Lower leg skin (tissue), 4 donors: ENCODE measurements at regions not wholly inside any gene's neighbourhood (a gene's known extent, or its start where the extent isn't known, plus 50 kb on each side); places are given as distances from the start of the nearest gene placed in this dataset.

Experiments
- DNase-seq, 2 donors: peaks; one replicate each; pipeline ENCODE4 v3.0.0-alpha.2; 2019; ENCODE audit warnings: low spot score in 2 of 2
- H3K4me3 ChIP-seq: fragments of 200-600 bp; sonication (generic); 2 replicates; pipeline ENCODE4 v1.5.1; 2017; ENCODE audit warnings: mild to moderate bottlenecking, low read depth; ENCODE audit not compliant: poor library complexity, severe bottlenecking
- CTCF ChIP-seq, 3 donors: fragments of 450-650 bp; IDR thresholded peaks; one replicate each; pipeline ENCODE4 v1.5.1; 2016; ENCODE audit warnings: antibody characterized with exemption in 3 of 3, mild to moderate bottlenecking in 3 of 3, moderate library complexity in 2 of 3
- POLR2A ChIP-seq, 2 donors: fragments of 450-650 bp; IDR thresholded peaks; one replicate each; pipeline ENCODE4 v1.6.1; 2016 to 2017; ENCODE audit warnings: antibody characterized with exemption in 2 of 2, mild to moderate bottlenecking in 1 of 2, moderate library complexity in 1 of 2
- WGBS, 2 donors: methylation state at CpG; one replicate each; pipeline ENCODE4 v1.1.5; 2018; 5-methylcytosine and 5-hydroxymethylcytosine counted together
- intact Hi-C: fragments of 100-400 bp; cut with DNase I; formaldehyde crosslinking; loops from one replicate; pipeline ENCODE4 v1.15.0; 2023; ENCODE audit warnings: low total_unique reads

GRCh38 chr4:145287351-145287750 lies 107.0 kb upstream of the OTUD4 start:
- intact Hi-C loops = no loop called here
- WGBS, 2 donors = 94 to 96% methylated on average over 1 of the region's 1 CpG
- no peak overlapping the region for H3K4me3 ChIP-seq
- TF ChIP-seq POLR2A (IDR thresholded peaks at IDR 0.05) (no peak), CTCF (IDR thresholded peaks at IDR 0.05) (no peak)
- DNase-seq = no peak

- H3K4me3 ChIP-seq = no peak overlapping the region
- intact Hi-C loops = no loop called here
- TF ChIP-seq CTCF (IDR thresholded peaks at IDR 0.05) (no peak), POLR2A (IDR thresholded peaks at IDR 0.05) (no peak)
- DNase-seq = no peak
Measured at GRCh38 chr4:145285928-145286327, 105.5 kb upstream of the OTUD4 start.

DNA sequence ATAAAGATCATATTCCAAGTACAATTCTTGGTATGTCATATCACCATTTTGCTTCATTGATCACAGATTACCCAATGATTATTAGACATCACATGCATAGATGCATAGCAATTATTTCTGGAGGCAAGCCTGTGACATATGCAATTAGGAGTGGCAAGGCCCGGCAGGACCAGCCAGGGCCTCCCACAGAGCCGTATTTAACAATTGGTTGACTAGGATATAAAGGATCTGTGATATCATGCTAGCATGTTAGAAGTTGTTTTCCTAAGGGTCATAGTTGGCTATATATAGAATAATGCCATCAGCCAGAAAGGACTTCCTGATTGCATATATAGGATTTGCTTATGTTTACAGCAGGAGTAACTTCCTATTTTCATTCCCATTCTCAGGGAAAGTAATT lies 103.5 kb upstream of the OTUD4 start:
- intact Hi-C loops = no loop called here
- WGBS, 2 donors = 50 to 69% methylated on average over 2 of the region's 2 CpGs
- no peak overlapping the region for H3K4me3 ChIP-seq
- no peak for DNase-seq
- TF ChIP-seq POLR2A (IDR thresholded peaks at IDR 0.05) (no peak), CTCF (IDR thresholded peaks at IDR 0.05) (no peak)

- H3K4me3 ChIP-seq = no peak overlapping the region
- intact Hi-C loops = no loop called here
- DNase-seq = no peak
- TF ChIP-seq CTCF (IDR thresholded peaks at IDR 0.05) = no peak
- 72 to 84% methylated on average over 1 of the region's 1 CpG for WGBS, 2 donors
Measured at GRCh38 chr4:145281951-145282350, 101.6 kb upstream of the OTUD4 start.

- no peak for TF ChIP-seq CTCF (IDR thresholded peaks at IDR 0.05)
- TF ChIP-seq POLR2A (IDR thresholded peaks at IDR 0.05) = no peak
- H3K4me3 ChIP-seq = no peak overlapping the region
- DNase-seq = no peak
- 89 to 90% methylated on average over 9 of the region's 9 CpGs for WGBS, 2 donors
- intact Hi-C loops = no loop called here
Measured at GRCh38 chr4:145281224-145281623, 100.8 kb upstream of the OTUD4 start.

DNA sequence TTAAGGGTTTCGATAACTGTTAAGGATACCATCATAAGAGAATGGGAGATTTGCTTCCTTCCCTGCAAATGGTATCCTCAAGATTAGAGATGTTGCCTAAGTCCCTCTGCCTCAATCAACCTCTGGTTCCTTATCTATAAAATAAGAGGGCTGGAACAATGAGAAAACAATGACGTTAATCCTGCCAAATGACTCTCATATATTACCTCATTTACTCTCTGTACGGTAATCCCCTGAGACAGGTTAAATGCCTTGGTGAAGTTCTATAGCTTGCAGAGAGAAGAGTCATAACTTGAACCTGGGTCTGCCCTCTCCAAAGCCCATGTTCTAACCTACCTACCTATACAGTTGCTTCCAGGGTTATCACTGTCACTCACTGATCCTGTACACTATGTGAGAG lies 100.2 kb upstream of the OTUD4 start:
- 88 to 90% methylated on average over 3 of the region's 3 CpGs for WGBS, 2 donors

More for the DNA sequence above, 100.2 kb upstream of the OTUD4 start:
- H3K4me3 ChIP-seq = no peak overlapping the region
- no peak for TF ChIP-seq POLR2A (IDR thresholded peaks at IDR 0.05)
- TF ChIP-seq CTCF (IDR thresholded peaks at IDR 0.05) = no peak
- intact Hi-C loops = no loop called here
- no peak for DNase-seq
